ENCODE measurements at regions not wholly inside any gene's neighbourhood (a gene's known extent, or its start where the extent isn't known, plus 50 kb on each side); places are given as distances from the start of the nearest gene placed in this dataset.

DNA sequence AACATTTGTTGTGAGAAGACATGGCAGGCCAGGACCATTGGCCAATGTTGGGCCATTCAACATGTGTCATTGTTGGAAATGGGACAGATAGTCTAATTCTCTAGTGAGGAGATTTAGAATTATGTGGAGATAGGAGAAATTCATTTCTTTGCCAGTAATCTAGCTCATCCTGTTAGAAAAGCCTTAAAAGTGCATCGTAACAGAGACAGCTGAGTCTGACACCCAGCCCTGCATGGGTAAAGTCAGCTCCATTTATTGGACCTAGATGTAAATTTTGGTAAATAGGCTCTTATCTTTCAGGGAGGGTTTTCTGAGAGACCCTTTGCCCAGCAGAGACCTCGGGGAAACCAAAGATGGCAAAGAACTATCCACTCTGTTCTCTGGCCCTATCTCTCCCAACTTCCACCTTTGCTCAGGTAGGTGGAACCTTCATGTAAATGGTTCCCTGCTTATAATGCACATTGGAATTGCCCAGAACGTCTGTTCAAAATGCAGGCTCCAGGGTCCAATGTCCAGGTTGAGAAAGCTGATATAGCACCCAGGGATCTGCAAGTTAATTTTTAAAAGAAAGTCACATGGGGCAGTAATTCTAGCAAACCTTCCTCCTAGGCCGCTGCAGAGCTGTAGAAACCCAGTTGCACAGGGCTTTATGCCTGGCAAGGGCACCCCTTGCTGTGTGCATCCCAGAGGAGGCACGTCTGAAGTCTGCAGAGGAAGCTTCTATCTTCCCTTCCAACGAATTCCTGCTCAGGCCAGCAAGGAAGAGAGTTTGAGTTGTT lies 365.9 kb upstream of the PROK2 start:
- TF ChIP-seq POLR2A (IDR thresholded peaks at IDR 0.05; ENCODE audit: low read depth, low read length), result no peak
- no peak for TF ChIP-seq TAF1 (IDR thresholded peaks at IDR 0.05; ENCODE audit: borderline replicate concordance, low read depth, low read length)
- no peak for TF ChIP-seq POLR2AphosphoS5 (IDR thresholded peaks at IDR 0.05; ENCODE audit: low read depth, low read length)
- DNase-seq (ENCODE audit: insufficient read length), result no peak
- FAIRE-seq, result no peak

DNA sequence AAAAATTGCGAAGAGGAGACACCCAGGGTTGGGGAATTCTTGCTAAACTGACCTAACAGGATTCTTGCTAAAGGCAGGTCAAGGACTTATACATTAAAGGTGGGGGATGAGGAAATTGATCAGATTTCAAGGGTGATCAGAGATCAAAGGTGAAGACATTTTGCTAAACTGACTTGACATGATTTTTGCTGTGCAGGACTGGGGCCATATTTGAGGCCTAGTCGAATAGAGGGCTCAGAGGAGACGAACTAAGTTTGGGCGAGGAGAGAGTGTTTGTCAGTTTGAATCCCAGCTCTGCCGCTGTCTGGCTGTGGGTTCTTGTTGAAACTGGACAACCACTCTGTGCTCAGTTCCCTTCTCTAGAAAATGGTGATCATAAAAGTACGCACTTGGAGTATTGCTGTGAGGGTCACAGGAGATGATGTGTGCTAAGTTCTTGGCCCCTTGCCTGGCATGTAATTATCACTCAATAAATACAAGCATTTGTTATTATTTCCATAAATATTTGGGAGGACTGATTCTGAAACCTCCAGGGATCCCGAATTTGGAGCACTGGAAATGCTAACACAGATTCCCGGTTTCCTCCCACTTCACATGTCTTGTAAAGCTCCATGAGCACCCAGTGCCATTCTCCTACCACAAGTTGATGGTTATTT lies 364.8 kb upstream of the PROK2 start:
- no peak for TF ChIP-seq POLR2A (IDR thresholded peaks at IDR 0.05; ENCODE audit: low read depth, low read length)
- TF ChIP-seq POLR2AphosphoS5 (IDR thresholded peaks at IDR 0.05; ENCODE audit: low read depth, low read length), result no peak
- no peak for TF ChIP-seq TAF1 (IDR thresholded peaks at IDR 0.05; ENCODE audit: borderline replicate concordance, low read depth, low read length)
- peak; percentile 50 for FAIRE-seq

GRCh38 chr3:72147600-72147999 lies 362.7 kb upstream of the PROK2 start:
- FAIRE-seq (no peak), DNase-seq (ENCODE audit: insufficient read length) (no peak)
- TF ChIP-seq POLR2AphosphoS5 (IDR thresholded peaks at IDR 0.05; ENCODE audit: low read depth, low read length), result no peak
- TF ChIP-seq TAF1 (IDR thresholded peaks at IDR 0.05; ENCODE audit: borderline replicate concordance, low read depth, low read length), result no peak
- TF ChIP-seq POLR2A (IDR thresholded peaks at IDR 0.05; ENCODE audit: low read depth, low read length), result no peak

More for the DNA sequence above, 364.8 kb upstream of the PROK2 start:
- DNase-seq (ENCODE audit: insufficient read length), result no peak

GRCh38 chr3:72145506-72146380 lies 360.8 kb upstream of the PROK2 start:
- DNase-seq (ENCODE audit: insufficient read length), result no peak
- TF ChIP-seq POLR2A (IDR thresholded peaks at IDR 0.05; ENCODE audit: low read depth, low read length) (no peak), POLR2AphosphoS5 (IDR thresholded peaks at IDR 0.05; ENCODE audit: low read depth, low read length) (no peak), TAF1 (IDR thresholded peaks at IDR 0.05; ENCODE audit: borderline replicate concordance, low read depth, low read length) (no peak)
- FAIRE-seq, result peak; percentile 65

DNA sequence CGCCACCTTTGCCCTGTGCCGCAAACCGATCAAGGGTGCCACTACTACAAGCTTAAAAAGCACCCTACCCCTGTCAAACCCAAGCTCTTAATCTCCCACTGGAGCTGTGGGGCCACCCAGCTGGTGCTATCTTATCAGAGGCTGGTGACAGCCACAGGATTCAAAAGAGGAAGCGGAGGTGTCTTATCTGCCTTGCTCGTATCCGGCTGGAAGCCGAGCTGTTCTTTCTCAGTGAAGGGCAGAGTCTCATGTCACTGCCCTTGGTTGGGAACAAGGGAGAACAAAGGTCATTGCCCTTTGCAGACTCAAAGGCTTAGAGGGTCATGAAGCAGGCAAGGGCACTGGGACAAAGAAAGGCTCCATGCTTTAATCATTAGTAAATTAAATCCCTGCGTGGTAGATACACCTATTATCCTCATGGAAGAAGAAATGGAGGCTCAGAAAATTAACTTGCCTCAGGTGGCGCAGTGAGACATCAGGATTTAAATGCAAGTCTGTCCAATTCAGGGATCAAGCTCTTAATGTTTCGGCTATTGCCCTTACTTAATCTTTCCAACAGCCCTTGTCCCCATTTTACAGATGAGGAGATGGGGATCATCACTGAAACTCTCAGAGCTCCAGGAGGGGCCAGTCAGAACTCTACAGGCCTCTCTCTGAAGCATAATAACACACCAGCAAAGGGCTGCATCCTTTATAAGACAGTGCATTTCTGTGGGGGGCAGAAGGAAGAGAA lies 360.0 kb upstream of the PROK2 start:
- DNase-seq (ENCODE audit: insufficient read length) (peak; percentile 37), FAIRE-seq (peak; percentile 97)
- no peak for TF ChIP-seq TAF1 (IDR thresholded peaks at IDR 0.05; ENCODE audit: borderline replicate concordance, low read depth, low read length)
- TF ChIP-seq POLR2AphosphoS5 (IDR thresholded peaks at IDR 0.05; ENCODE audit: low read depth, low read length), result no peak
- no peak for TF ChIP-seq POLR2A (IDR thresholded peaks at IDR 0.05; ENCODE audit: low read depth, low read length)

GRCh38 chr3:72143966-72144717 lies 359.2 kb upstream of the PROK2 start:
- TF ChIP-seq POLR2A (IDR thresholded peaks at IDR 0.05; ENCODE audit: low read depth, low read length) (no peak), TAF1 (IDR thresholded peaks at IDR 0.05; ENCODE audit: borderline replicate concordance, low read depth, low read length) (no peak), POLR2AphosphoS5 (IDR thresholded peaks at IDR 0.05; ENCODE audit: low read depth, low read length) (no peak)
- DNase-seq (ENCODE audit: insufficient read length), result no peak
- FAIRE-seq, result no peak

- FAIRE-seq (no peak), DNase-seq (ENCODE audit: insufficient read length) (no peak)
- TF ChIP-seq POLR2AphosphoS5 (IDR thresholded peaks at IDR 0.05; ENCODE audit: low read depth, low read length), result no peak
- TF ChIP-seq TAF1 (IDR thresholded peaks at IDR 0.05; ENCODE audit: borderline replicate concordance, low read depth, low read length), result no peak
- no peak for TF ChIP-seq POLR2A (IDR thresholded peaks at IDR 0.05; ENCODE audit: low read depth, low read length)
These were observed 358.4 kb upstream of the PROK2 start for GRCh38 chr3:72143322-72143721.

DNA sequence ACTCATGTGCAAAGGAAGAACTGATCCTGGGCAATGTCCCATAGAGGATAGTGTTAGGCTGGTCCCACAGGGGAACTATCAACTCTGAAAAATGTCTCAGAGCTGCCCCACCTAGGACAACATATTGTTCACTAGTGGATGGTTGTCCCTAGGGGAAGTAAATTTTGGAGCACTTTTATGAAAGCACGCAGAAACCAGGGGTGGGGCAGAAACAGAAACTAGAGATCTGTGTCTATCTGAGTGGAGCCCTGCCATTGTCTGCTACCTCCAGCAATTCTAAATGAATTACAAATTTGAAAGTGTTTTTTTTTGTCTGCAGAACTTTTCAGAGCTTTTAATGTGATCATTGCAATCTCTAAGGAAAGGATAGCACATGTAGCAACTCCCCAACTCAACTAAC lies 357.1 kb upstream of the PROK2 start:
- no peak for DNase-seq (ENCODE audit: insufficient read length)
- no peak for TF ChIP-seq TAF1 (IDR thresholded peaks at IDR 0.05; ENCODE audit: borderline replicate concordance, low read depth, low read length)
- TF ChIP-seq POLR2A (IDR thresholded peaks at IDR 0.05; ENCODE audit: low read depth, low read length), result no peak
- no peak for TF ChIP-seq POLR2AphosphoS5 (IDR thresholded peaks at IDR 0.05; ENCODE audit: low read depth, low read length)
- FAIRE-seq, result no peak

DNA sequence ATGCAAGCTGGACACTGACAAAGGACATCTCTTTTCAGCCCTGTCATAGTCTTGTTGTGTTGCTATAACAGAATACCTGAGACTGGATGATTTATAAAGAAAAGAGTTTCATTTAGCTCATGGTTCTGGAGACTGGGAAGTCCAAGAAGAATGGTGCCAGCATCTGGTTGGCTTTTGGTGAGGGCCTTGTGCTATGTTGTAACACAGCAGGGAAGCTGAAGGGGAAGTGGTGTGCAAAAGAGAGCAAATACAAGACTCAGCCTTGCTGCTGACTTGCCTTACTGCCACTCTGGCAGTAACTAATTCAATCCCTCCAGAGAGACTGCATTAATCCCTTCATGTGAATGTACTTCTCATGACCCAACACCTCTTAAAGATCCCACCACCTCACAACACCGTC lies 356.3 kb upstream of the PROK2 start:
- DNase-seq (ENCODE audit: insufficient read length) (no peak), FAIRE-seq (no peak)
- TF ChIP-seq TAF1 (IDR thresholded peaks at IDR 0.05; ENCODE audit: borderline replicate concordance, low read depth, low read length), result no peak

DNA sequence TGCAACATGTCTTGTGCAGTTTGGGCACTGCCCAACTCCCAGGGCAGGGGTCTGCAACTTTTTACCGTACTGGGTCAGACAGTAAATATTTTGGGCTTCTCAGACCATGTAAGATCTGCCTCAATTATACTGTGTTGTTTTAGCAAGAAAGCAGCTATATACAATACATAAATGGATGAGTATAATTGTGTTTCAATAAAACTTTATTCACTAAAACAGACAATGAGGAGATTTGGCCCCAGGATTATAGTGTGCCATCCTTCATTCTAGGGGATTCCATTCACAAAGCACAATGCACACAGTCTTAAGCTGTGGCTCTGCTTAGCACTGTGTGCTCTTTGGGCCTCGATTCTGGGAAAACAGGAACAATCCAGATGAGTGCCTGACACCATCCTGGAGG lies 354.4 kb upstream of the PROK2 start:
- FAIRE-seq, result no peak
- no peak for DNase-seq (ENCODE audit: insufficient read length)
- TF ChIP-seq TAF1 (IDR thresholded peaks at IDR 0.05; ENCODE audit: borderline replicate concordance, low read depth, low read length), result no peak
- no peak for TF ChIP-seq POLR2AphosphoS5 (IDR thresholded peaks at IDR 0.05; ENCODE audit: low read depth, low read length)
- no peak for TF ChIP-seq POLR2A (IDR thresholded peaks at IDR 0.05; ENCODE audit: low read depth, low read length)
